ENCODE measurements at regions not wholly inside any gene's neighbourhood (a gene's known extent, or its start where the extent isn't known, plus 50 kb on each side); places are given as distances from the start of the nearest gene placed in this dataset.

- no peak for DNase-seq (ENCODE audit: low spot score)
Observed at GRCh38 chr10:128281861-128282260, 155.6 kb upstream of the MKI67 start.

- no peak for DNase-seq (ENCODE audit: low spot score)
Observed at GRCh38 chr10:128286141-128286761, 160.0 kb upstream of the MKI67 start.

- DNase-seq (ENCODE audit: low spot score), result no peak
Observed at GRCh38 chr10:128286762-128287500, 160.7 kb upstream of the MKI67 start.

- DNase-seq (ENCODE audit: low spot score), result peak; percentile 11
Observed at GRCh38 chr10:128287921-128288320, 161.7 kb upstream of the MKI67 start.

- no peak for DNase-seq (ENCODE audit: low spot score)
Observed at GRCh38 chr10:128289621-128290020, 163.4 kb upstream of the MKI67 start.

- no peak for DNase-seq (ENCODE audit: low spot score)
Observed at GRCh38 chr10:128295003-128295402, 168.8 kb upstream of the MKI67 start.

- DNase-seq (ENCODE audit: low spot score), result no peak
Observed at GRCh38 chr10:128296253-128297007, 170.2 kb upstream of the MKI67 start.

- DNase-seq (ENCODE audit: low spot score), result no peak
Observed at GRCh38 chr10:128297709-128298378, 171.6 kb upstream of the MKI67 start.

- no peak for DNase-seq (ENCODE audit: low spot score)
Observed at GRCh38 chr10:128298587-128298986, 172.4 kb upstream of the MKI67 start.

GRCh38 chr10:128300290-128300824 lies 174.1 kb upstream of the MKI67 start:
- no peak for DNase-seq (ENCODE audit: low spot score)

GRCh38 chr10:128301051-128301450 lies 174.8 kb upstream of the MKI67 start:
- no peak for DNase-seq (ENCODE audit: low spot score)

- DNase-seq (ENCODE audit: low spot score), result no peak
Observed at GRCh38 chr10:128302808-128303207, 176.6 kb upstream of the MKI67 start.

GRCh38 chr10:128304271-128304670 lies 178.0 kb upstream of the MKI67 start:
- no peak for DNase-seq (ENCODE audit: low spot score)

- no peak for DNase-seq (ENCODE audit: low spot score)
Observed at GRCh38 chr10:128305601-128306345, 179.6 kb upstream of the MKI67 start.

GRCh38 chr10:128306535-128306934 lies 180.3 kb upstream of the MKI67 start:
- no peak for DNase-seq (ENCODE audit: low spot score)

- no peak for DNase-seq (ENCODE audit: low spot score)
Observed at GRCh38 chr10:128306966-128307365, 180.7 kb upstream of the MKI67 start.

GRCh38 chr10:128307820-128308219 lies 181.6 kb upstream of the MKI67 start:
- DNase-seq (ENCODE audit: low spot score), result no peak

GRCh38 chr10:128310971-128311658 lies 184.9 kb upstream of the MKI67 start:
- DNase-seq (ENCODE audit: low spot score), result no peak

- no peak for DNase-seq (ENCODE audit: low spot score)
Observed at GRCh38 chr10:128312250-128312649, 186.0 kb upstream of the MKI67 start.

- DNase-seq (ENCODE audit: low spot score), result no peak
Observed at GRCh38 chr10:128314686-128315085, 188.5 kb upstream of the MKI67 start.

Data from putamen (tissue), 1 donor.